ENCODE measurements at regions not wholly inside any gene's neighbourhood (a gene's known extent, or its start where the extent isn't known, plus 50 kb on each side); places are given as distances from the start of the nearest gene placed in this dataset.
A peak's percentile ranks its signal among the peaks of the same experiment; 100 is the strongest.

DNA sequence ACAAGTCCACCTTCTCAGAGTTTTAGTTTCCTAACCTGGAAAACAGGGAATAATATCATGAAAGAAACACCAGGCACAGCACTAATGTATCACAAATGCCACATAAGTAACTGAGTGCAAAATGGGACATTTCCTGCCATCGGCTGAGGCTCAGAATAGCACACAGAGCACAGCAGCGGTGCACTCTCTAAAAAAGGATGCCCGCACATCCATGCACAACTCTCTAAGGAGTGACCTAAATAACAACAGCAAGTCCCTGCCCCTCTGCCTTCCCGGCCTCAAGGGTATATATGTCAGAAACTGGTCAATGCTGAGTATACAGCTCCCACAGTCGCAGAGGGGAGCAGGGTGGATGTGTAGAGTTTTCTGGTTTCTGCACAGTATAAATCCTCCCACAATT lies 100.1 kb upstream of the ERG start:
- peaks cover 18 to 24% of the 10 kb centered on the region in 2 donors for H3K27me3 Mint-ChIP-seq
- no peaks in the 10 kb centered on the region for H3K36me3 Mint-ChIP-seq
- DNase-seq (ENCODE audit: low spot score) (no peak), ATAC-seq (no peak)
- no peaks in the 10 kb centered on the region for H3K9me3 Mint-ChIP-seq
- no peak overlapping the region for H3K27ac Mint-ChIP-seq
- no peaks in the 10 kb centered on the region for H3K4me1 Mint-ChIP-seq (ENCODE audit: low read depth in 2 of 2)
- H3K4me3 Mint-ChIP-seq = no peak overlapping the region

DNA sequence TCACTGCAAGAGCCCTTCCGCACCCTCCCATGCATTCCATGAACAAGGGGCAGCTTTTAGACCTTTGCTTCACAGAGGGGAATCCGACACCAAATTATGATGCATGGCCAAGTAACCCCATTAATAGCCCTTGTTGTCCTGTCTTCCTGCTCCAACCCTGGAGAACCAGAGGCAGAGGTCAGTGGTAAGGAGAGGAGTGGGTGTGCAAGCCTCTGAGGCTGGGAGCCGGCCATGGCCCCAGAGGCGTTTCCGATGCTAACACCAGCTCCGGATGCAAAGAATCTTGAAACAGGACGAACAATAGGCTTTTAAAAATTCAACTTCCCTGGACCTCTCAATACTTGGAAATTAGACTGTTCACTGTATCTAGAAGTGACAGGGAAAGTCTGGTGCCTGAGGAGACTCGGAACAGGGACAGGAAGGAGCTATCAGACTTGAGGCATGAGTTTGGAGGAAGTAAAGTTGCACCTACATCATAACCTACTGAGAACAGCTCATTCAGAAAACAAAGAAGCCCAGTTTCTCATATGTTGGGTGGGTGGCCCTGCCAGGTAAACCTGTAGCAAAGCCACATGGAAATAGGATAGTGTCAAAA lies 101.2 kb upstream of the ERG start:
- Mint-ChIP-seq H3K4me1 (ENCODE audit: low read depth in 2 of 2) (no peaks in the 10 kb centered on the region), H3K27ac (no peak overlapping the region), H3K4me3 (no peak overlapping the region), H3K9me3 (no peaks in the 10 kb centered on the region), H3K36me3 (no peaks in the 10 kb centered on the region), H3K27me3 (peaks cover 14 to 17% of the 10 kb centered on the region in 2 donors)
- no peak for DNase-seq (ENCODE audit: low spot score)
- no peak for ATAC-seq

DNA sequence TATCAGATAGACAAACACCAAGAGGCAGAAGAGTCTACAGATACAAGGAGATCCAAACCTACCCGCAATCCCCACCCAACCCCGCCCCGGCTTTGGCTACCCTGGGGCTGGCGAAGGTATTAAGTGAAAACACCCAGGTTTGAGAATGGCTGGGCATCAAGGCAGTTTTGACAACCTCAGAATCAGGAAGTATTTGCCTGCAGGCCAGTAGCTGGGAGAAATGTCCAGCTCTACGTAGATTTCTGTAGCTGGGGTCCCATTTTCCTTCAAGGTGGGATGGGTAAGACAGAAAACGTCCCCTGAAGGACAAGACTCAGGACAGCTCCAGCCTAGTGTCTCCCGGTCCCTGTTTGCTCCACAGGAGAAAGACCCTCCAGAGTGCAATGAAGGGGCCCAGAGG lies 101.8 kb upstream of the ERG start:
- no peaks in the 10 kb centered on the region for H3K4me1 Mint-ChIP-seq (ENCODE audit: low read depth in 2 of 2)
- DNase-seq (ENCODE audit: low spot score) (no peak), ATAC-seq (no peak)
- no peak overlapping the region for H3K4me3 Mint-ChIP-seq
- H3K36me3 Mint-ChIP-seq = no peaks in the 10 kb centered on the region
- peaks cover 9 to 11% of the 10 kb centered on the region in 2 donors for H3K27me3 Mint-ChIP-seq
- no peaks in the 10 kb centered on the region for H3K9me3 Mint-ChIP-seq
- no peak overlapping the region for H3K27ac Mint-ChIP-seq

GRCh38 chr21:38605236-38605635 lies 107.0 kb upstream of the ERG start:
- Mint-ChIP-seq H3K9me3 (no peaks in the 10 kb centered on the region), H3K4me1 (ENCODE audit: low read depth in 2 of 2) (no peaks in the 10 kb centered on the region), H3K27me3 (peaks cover 0 to 8% of the 10 kb centered on the region in 2 donors), H3K4me3 (no peak overlapping the region), H3K36me3 (no peaks in the 10 kb centered on the region), H3K27ac (no peak overlapping the region)
- no peak for DNase-seq (ENCODE audit: low spot score)
- no peak for ATAC-seq

- H3K36me3 Mint-ChIP-seq = no peaks in the 10 kb centered on the region
- no peak for DNase-seq (ENCODE audit: low spot score)
- H3K27ac Mint-ChIP-seq = no peak overlapping the region
- no peaks in the 10 kb centered on the region for H3K4me1 Mint-ChIP-seq (ENCODE audit: low read depth in 2 of 2)
- H3K9me3 Mint-ChIP-seq = no peaks in the 10 kb centered on the region
- H3K27me3 Mint-ChIP-seq = peaks cover 5 to 19% of the 10 kb centered on the region in 2 donors
- H3K4me3 Mint-ChIP-seq = no peak overlapping the region
- ATAC-seq = no peak
These were observed 111.3 kb upstream of the ERG start for GRCh38 chr21:38609580-38609979.

DNA sequence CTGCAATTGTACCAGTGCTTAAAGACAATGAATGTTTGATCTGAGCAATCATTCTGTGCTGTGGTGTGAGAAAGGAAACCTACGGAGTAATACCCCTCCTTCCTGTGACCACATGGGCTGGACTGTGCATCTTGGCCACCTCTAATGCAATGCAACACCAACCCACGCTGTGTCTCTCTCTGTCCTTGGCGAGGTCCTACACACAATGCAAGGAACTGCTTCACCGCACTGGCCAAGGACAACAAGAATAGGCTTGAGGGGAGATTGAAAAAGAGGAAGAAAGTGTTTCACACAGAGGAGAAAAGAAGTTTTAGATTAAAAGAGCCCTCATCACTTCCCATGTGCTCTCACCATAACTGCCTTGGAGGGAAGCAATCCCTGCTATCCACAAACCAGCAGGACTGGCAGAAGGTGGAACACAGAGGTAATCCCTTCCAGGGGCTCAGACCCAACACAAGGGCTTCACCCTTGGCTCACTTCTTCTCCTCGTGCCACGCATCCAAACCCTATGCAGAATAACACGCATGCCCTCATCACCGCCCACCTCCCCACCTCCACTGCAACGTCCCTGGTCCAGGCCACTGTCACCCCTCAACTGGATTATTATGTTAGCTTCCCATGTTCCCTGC lies 112.5 kb upstream of the ERG start:
- Mint-ChIP-seq H3K27ac (no peak overlapping the region), H3K27me3 (peaks cover 5 to 19% of the 10 kb centered on the region in 2 donors), H3K4me1 (ENCODE audit: low read depth in 2 of 2) (no peaks in the 10 kb centered on the region), H3K4me3 (no peak overlapping the region), H3K36me3 (no peaks in the 10 kb centered on the region), H3K9me3 (no peaks in the 10 kb centered on the region)
- peak in 1 of 2 donors; percentile 43 for ATAC-seq
- no peak for DNase-seq (ENCODE audit: low spot score)

- H3K9me3 Mint-ChIP-seq = no peaks in the 10 kb centered on the region
- H3K27ac Mint-ChIP-seq = no peak overlapping the region
- no peaks in the 10 kb centered on the region for H3K36me3 Mint-ChIP-seq
- DNase-seq (ENCODE audit: low spot score) = no peak
- no peaks in the 10 kb centered on the region for H3K4me1 Mint-ChIP-seq (ENCODE audit: low read depth in 2 of 2)
- no peak overlapping the region for H3K4me3 Mint-ChIP-seq
- H3K27me3 Mint-ChIP-seq = peaks cover 5 to 19% of the 10 kb centered on the region in 2 donors
- peak in 1 of 2 donors; percentile 20 for ATAC-seq
These were observed 113.0 kb upstream of the ERG start for GRCh38 chr21:38611277-38611676.

GRCh38 chr21:38613686-38614085 lies 115.4 kb upstream of the ERG start:
- no peak overlapping the region for H3K4me3 Mint-ChIP-seq
- H3K9me3 Mint-ChIP-seq = no peaks in the 10 kb centered on the region
- H3K36me3 Mint-ChIP-seq = no peaks in the 10 kb centered on the region
- peaks cover 10 to 19% of the 10 kb centered on the region in 2 donors for H3K27me3 Mint-ChIP-seq
- H3K4me1 Mint-ChIP-seq (ENCODE audit: low read depth in 2 of 2) = no peaks in the 10 kb centered on the region
- DNase-seq (ENCODE audit: low spot score) = no peak
- no peak for ATAC-seq
- no peak overlapping the region for H3K27ac Mint-ChIP-seq

- no peak overlapping the region for H3K4me3 Mint-ChIP-seq
- no peaks in the 10 kb centered on the region for H3K4me1 Mint-ChIP-seq (ENCODE audit: low read depth in 2 of 2)
- no peak for DNase-seq (ENCODE audit: low spot score)
- no peaks in the 10 kb centered on the region for H3K9me3 Mint-ChIP-seq
- no peak overlapping the region for H3K27ac Mint-ChIP-seq
- no peak for ATAC-seq
- H3K36me3 Mint-ChIP-seq = no peaks in the 10 kb centered on the region
- H3K27me3 Mint-ChIP-seq = peaks cover 10 to 11% of the 10 kb centered on the region in 2 donors
These were observed 116.3 kb upstream of the ERG start for GRCh38 chr21:38614558-38614957.

DNA sequence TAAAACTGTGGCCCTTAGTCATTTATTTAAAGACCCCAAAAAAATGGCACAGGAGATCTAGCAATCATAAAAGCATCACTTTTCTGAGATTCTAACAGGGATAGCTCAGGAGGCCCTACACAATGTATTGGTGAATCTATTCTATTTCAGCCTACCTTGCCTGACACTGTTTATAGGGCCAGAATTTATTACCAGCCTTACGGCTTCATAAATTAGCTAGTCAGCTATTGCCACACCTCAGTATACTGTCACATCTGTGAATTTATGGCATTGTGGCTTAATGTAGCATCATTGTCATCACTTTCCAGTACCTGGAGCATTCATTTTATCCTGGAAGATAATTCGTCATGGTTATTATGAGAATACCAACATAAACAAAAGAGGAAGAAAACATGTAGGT lies 121.2 kb upstream of the ERG start:
- H3K4me1 Mint-ChIP-seq (ENCODE audit: low read depth in 2 of 2) = no peaks in the 10 kb centered on the region
- no peak overlapping the region for H3K27ac Mint-ChIP-seq
- DNase-seq (ENCODE audit: low spot score) (no peak), ATAC-seq (no peak)
- H3K4me3 Mint-ChIP-seq = no peak overlapping the region
- H3K27me3 Mint-ChIP-seq = peaks cover 0 to 5% of the 10 kb centered on the region in 2 donors
- no peaks in the 10 kb centered on the region for H3K36me3 Mint-ChIP-seq
- H3K9me3 Mint-ChIP-seq = no peaks in the 10 kb centered on the region

- peaks cover 0 to 5% of the 10 kb centered on the region in 2 donors for H3K27me3 Mint-ChIP-seq
- no peak overlapping the region for H3K27ac Mint-ChIP-seq
- no peaks in the 10 kb centered on the region for H3K4me1 Mint-ChIP-seq (ENCODE audit: low read depth in 2 of 2)
- no peak for DNase-seq (ENCODE audit: low spot score)
- H3K4me3 Mint-ChIP-seq = no peak overlapping the region
- no peak for ATAC-seq
- H3K36me3 Mint-ChIP-seq = no peaks in the 10 kb centered on the region
- H3K9me3 Mint-ChIP-seq = no peaks in the 10 kb centered on the region
These were observed 121.8 kb upstream of the ERG start for GRCh38 chr21:38619992-38620479.

DNA sequence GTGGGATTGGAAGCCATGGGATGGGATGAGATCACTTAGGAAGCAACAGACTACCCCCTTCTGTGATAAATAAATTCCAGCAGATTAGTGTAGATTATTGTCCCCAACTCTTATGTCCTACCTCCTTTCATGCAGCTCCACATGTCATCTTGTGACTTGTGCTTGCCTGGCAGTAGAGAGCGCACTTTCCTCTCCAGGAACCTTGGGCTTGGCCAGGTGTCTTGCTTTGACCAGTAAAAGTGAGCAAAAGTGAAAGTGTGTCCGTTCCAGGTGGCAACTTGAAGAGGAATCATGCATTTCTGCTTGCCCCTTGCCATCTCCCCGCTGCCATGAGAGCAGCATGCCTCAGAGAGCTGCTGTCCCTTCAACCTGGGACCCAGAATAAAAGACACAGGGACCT lies 122.9 kb upstream of the ERG start:
- Mint-ChIP-seq H3K4me3 (no peak overlapping the region), H3K4me1 (ENCODE audit: low read depth in 2 of 2) (no peaks in the 10 kb centered on the region), H3K27ac (no peak overlapping the region), H3K9me3 (no peaks in the 10 kb centered on the region), H3K27me3 (peaks cover 0 to 5% of the 10 kb centered on the region in 2 donors), H3K36me3 (no peaks in the 10 kb centered on the region)
- ATAC-seq (no peak), DNase-seq (ENCODE audit: low spot score) (no peak)

DNA sequence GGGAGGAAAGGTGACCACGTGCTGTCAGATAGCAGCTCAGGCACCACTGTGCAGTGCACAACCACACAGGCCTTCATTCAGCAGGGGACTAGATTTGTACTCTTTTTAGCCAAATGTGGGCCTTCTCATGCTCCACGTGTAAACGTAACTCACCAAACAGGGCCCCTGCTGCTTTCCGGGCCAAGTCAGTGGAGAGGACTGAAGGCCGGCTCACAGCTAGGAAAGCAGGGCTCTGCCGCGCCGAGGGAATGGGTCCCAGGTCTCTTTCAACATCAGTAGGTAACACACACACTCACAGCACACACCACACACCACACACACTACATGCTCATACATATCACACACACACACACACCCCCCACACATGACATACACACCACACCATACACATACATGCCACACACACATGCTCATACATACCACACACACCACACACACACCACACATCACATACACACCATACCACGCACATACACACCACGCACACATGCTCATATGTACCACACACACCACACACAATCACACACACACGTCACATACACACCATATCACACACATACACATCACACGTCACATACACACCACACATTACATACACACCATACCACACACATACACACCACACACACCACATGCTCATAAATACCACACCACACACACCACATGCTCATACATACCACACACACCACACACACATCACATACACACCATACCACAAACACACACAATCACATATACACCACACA lies 124.0 kb upstream of the ERG start:
- Mint-ChIP-seq H3K4me3 (no peak overlapping the region), H3K27me3 (peaks cover 0 to 5% of the 10 kb centered on the region in 2 donors), H3K27ac (no peak overlapping the region), H3K36me3 (no peaks in the 10 kb centered on the region), H3K9me3 (no peaks in the 10 kb centered on the region), H3K4me1 (ENCODE audit: low read depth in 2 of 2) (no peaks in the 10 kb centered on the region)
- no peak for ATAC-seq
- DNase-seq (ENCODE audit: low spot score) = no peak

GRCh38 chr21:38622827-38623209 lies 124.5 kb upstream of the ERG start:
- no peaks in the 10 kb centered on the region for H3K4me1 Mint-ChIP-seq (ENCODE audit: low read depth in 2 of 2)
- H3K4me3 Mint-ChIP-seq = no peak overlapping the region
- no peaks in the 10 kb centered on the region for H3K9me3 Mint-ChIP-seq
- H3K27ac Mint-ChIP-seq = no peak overlapping the region
- H3K27me3 Mint-ChIP-seq = peaks cover 0 to under 1% of the 10 kb centered on the region in 2 donors
- ATAC-seq (peak; percentile 25 to 53), DNase-seq (ENCODE audit: low spot score) (no peak)
- H3K36me3 Mint-ChIP-seq = no peaks in the 10 kb centered on the region

Data from natural killer cell treated with Interleukin-12 subunit alpha and Interleukin-12 subunit beta and Interleukin-15 and Interleukin-18, amount 100 ng/mL, for 72 hours (primary cell).